ENCODE measurements at regions not wholly inside any gene's neighbourhood (a gene's known extent, or its start where the extent isn't known, plus 50 kb on each side); places are given as distances from the start of the nearest gene placed in this dataset.

DNA sequence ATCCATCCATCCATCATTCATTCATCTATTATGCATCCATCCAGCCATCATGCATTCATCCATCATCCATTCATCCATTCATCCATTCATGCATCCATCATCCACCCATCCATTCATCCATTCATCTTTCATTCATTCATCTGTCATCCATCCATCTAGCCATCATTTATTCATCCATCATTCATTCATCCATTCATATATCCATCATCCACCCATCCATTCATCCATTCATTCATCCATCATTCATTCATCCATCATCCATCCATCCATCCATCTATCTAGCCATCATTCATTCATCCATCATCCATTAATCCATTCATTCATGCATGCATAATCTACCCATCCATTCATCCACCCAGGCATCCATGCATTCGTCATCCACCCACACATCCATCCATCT lies 1450.3 kb downstream of the TBC1D22A start:
- TF ChIP-seq, protein P1, sequence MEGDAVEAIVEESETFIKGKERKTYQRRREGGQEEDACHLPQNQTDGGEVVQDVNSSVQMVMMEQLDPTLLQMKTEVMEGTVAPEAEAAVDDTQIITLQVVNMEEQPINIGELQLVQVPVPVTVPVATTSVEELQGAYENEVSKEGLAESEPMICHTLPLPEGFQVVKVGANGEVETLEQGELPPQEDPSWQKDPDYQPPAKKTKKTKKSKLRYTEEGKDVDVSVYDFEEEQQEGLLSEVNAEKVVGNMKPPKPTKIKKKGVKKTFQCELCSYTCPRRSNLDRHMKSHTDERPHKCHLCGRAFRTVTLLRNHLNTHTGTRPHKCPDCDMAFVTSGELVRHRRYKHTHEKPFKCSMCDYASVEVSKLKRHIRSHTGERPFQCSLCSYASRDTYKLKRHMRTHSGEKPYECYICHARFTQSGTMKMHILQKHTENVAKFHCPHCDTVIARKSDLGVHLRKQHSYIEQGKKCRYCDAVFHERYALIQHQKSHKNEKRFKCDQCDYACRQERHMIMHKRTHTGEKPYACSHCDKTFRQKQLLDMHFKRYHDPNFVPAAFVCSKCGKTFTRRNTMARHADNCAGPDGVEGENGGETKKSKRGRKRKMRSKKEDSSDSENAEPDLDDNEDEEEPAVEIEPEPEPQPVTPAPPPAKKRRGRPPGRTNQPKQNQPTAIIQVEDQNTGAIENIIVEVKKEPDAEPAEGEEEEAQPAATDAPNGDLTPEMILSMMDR (IDR thresholded peaks at IDR 0.05; ENCODE audit: insufficient read depth, low read length, poor library complexity, severe bottlenecking): no peak
- no peak for TF ChIP-seq EZH2phosphoT487 (conservative IDR thresholded peaks at IDR 0.05; ENCODE audit: low read length)
